ENCODE measurements at regions not wholly inside any gene's neighbourhood (a gene's known extent, or its start where the extent isn't known, plus 50 kb on each side); places are given as distances from the start of the nearest gene placed in this dataset.

DNA sequence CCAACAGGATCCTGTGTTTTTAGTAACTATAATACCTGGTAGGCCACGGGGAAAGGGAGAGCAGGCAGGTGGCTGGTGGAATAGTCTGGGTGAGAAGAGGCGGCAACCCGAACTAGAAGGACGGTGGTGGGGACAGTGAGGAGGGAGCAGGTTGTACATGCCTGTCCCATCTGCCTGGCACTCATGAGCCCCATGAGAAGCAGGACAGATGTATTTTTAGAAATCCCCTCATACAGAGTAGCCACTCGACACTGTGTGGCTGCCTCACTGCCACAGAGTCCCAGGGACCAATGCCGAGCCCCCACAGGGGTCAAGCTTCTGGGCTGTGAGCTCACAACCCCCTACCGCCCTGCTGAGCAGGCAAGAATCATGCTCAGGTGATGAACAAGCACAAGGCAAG is 136.6 kb downstream of the SEC61B start:
- H3K4me3 ChIP-seq (ENCODE audit: low read length): no peak overlapping the region
- TF ChIP-seq, protein P1, sequence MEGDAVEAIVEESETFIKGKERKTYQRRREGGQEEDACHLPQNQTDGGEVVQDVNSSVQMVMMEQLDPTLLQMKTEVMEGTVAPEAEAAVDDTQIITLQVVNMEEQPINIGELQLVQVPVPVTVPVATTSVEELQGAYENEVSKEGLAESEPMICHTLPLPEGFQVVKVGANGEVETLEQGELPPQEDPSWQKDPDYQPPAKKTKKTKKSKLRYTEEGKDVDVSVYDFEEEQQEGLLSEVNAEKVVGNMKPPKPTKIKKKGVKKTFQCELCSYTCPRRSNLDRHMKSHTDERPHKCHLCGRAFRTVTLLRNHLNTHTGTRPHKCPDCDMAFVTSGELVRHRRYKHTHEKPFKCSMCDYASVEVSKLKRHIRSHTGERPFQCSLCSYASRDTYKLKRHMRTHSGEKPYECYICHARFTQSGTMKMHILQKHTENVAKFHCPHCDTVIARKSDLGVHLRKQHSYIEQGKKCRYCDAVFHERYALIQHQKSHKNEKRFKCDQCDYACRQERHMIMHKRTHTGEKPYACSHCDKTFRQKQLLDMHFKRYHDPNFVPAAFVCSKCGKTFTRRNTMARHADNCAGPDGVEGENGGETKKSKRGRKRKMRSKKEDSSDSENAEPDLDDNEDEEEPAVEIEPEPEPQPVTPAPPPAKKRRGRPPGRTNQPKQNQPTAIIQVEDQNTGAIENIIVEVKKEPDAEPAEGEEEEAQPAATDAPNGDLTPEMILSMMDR (conservative IDR thresholded peaks at IDR 0.05; ENCODE audit: low read depth, low read length): no peak
- DNase-seq (ENCODE audit: low read depth): no peak

DNA sequence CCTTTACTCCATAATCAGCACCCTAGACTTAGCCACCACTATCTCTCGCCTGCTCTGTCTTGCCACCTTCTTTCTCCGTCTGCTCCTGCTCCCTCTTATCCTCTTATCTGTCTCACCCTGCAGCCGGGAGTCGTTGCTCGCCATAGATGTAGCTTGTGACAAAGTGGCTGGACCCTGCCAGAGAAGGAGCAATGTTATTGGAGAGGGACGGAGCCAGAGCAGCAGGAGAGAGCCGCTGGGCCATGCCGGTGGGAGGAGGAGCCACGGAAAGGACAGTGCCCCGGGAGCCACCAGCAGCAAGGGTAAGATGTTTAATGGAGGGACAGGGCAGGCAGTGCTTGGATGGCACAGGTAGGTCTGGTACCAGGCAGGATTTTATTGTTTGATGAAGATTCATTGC is 137.3 kb downstream of the SEC61B start:
- no peak overlapping the region for H3K4me3 ChIP-seq (ENCODE audit: low read length)
- DNase-seq (ENCODE audit: low read depth): no peak
- TF ChIP-seq, protein P1 (conservative IDR thresholded peaks at IDR 0.05; ENCODE audit: low read depth, low read length): no peak

DNA sequence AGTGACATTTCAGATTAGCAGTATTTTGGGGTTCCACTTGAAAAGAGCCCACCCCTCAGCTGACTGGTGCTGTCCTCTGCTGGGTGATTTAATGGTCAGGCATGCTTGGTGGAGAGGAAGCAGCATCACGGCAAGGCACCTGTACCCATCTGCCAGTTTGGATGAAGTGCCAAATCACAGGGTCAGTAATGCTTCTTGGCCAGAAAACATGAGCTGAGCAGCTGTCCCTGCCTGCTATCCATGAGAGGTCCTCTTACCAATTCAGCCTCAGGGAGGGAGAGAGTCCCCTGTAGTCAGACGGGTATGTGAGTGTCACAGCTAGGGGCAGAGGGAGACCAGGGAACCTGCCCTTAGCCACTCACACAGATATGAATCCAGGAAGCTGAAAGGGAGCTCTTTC is 137.9 kb downstream of the SEC61B start:
- TF ChIP-seq, protein P1 (conservative IDR thresholded peaks at IDR 0.05; ENCODE audit: low read depth, low read length): no peak
- no peak overlapping the region for H3K4me3 ChIP-seq (ENCODE audit: low read length)
- DNase-seq (ENCODE audit: low read depth): no peak

DNA sequence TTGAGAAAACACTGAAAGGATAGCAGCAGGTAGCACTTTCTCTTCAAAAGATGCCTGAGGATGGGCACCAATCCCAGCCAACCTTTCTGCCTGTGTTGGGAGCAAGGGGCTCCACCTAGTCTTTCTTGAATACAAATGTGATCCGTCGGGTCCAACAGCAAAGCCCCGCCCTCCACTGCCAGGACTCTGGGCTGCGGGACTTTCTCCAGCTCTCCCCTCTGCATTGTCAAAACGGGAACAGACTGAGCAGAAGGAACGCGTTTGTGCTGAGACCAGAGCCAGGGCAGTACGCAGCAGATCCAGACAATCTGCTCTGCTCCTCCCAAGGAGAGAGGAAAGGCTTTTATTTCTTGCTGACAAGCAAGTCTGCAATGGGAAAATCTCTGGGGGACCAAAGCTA is 139.7 kb downstream of the SEC61B start:
- H3K4me3 ChIP-seq (ENCODE audit: low read length): no peak overlapping the region
- TF ChIP-seq, protein P1 (conservative IDR thresholded peaks at IDR 0.05; ENCODE audit: low read depth, low read length): no peak
- DNase-seq (ENCODE audit: low read depth): no peak

DNA sequence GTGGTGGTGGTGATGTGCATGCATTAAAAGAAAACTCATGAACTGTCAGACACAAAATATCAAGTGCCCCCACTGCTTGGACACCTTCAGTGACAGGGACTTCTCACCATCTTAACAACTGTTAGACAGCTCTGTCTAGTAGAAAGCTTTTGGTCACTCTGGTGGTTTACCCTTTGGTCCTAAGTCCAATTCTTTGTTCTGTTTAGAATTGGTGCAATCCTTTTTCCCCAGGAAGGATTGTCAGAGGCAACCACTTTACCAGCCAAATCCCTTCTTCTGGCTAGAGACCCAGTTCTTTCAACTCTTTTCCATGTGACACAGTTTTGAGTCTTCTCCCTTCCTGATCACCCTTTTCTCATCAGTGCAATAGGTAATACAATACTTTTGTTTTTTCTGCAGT is 140.2 kb downstream of the SEC61B start:
- no peak overlapping the region for H3K4me3 ChIP-seq (ENCODE audit: low read length)
- no peak for DNase-seq (ENCODE audit: low read depth)
- TF ChIP-seq, protein P1 (conservative IDR thresholded peaks at IDR 0.05; ENCODE audit: low read depth, low read length): no peak

DNA sequence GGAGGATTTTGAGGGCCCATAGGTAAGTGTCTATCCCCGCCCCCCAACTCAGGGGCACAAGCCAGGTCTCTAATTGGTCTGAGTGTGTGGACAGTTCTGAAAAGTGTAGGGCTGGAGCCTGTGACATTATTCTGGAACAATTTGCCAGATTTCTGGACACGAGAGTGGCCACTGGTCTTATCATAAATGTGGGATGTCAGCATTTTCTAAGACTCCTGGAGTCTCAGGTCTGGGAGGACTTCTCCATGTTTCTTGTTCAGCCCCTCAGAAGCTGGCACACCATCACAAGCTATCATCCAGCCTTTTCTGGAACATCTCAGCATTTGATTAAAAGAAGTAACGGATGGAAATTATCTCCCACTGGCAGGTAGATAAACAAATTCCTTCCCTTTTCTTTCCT is 141.4 kb downstream of the SEC61B start:
- no peak for DNase-seq (ENCODE audit: low read depth)
- no peak overlapping the region for H3K4me3 ChIP-seq (ENCODE audit: low read length)
- TF ChIP-seq, protein P1 (conservative IDR thresholded peaks at IDR 0.05; ENCODE audit: low read depth, low read length): no peak

DNA sequence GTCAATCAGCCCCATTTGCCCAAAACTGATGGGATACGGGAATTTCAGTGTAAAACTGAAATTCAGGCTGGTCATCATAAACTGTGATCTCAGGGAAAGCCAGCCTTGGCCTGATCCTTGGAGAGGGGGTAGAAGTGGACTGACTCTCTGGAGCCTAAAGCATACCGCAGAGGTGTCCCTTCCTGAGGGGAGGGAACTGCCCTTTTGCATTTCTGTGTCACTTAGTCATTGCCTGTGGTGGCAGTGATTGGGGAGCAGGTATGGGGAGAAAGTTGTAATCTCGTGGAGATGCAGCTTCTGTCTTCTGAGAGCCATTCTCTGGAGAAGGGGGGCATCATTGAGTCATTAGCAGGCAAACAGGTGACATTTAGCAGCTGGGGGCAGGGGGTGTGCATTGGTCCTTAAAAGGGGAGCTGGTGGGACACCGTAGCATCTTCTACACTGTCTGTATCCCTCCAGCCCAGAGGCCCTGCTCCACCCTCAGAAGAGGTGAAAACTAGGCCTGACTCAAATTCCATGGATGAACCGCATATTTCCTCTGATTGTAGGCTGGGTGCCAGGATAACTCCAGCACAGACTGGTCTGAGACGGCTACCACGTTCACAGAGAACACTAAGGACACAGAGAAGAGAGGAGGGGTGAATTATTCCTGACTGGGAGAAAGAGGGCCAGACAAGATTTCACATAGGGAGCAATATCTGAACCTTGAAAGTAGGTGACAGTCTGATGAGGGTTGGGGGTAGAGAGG is 143.3 kb downstream of the SEC61B start:
- no peak overlapping the region for H3K4me3 ChIP-seq (ENCODE audit: low read length)
- no peak for DNase-seq (ENCODE audit: low read depth)
- TF ChIP-seq, protein P1 (conservative IDR thresholded peaks at IDR 0.05; ENCODE audit: low read depth, low read length): no peak
